ENCODE measurements at regions not wholly inside any gene's neighbourhood (a gene's known extent, or its start where the extent isn't known, plus 50 kb on each side); places are given as distances from the start of the nearest gene placed in this dataset.

GRCh38 chr13:59522652-59523051 is 641.1 kb downstream of the DIAPH3 start:
- Histone ChIP-seq H2AFZ (ENCODE audit: low read length) (no peak overlapping the region), H3K4me1 (ENCODE audit: insufficient read depth, low read length) (no peaks in the 10 kb centered on the region), H3K36me3 (ENCODE audit: low read depth, low read length) (no peaks in the 10 kb centered on the region), H3K79me2 (ENCODE audit: low read length) (no peaks in the 10 kb centered on the region), H3K4me2 (ENCODE audit: low read length) (no peak overlapping the region), H4K20me1 (ENCODE audit: low read length) (no peaks in the 10 kb centered on the region), H3K9me2 (replicated peaks; ENCODE audit: low read length) (no peaks in the 10 kb centered on the region), H3K27ac (ENCODE audit: low read length) (no peak overlapping the region), H3F3A (ENCODE audit: low read length, unreplicated experiment) (no peaks in the 10 kb centered on the region), H3K9ac (ENCODE audit: low read length) (no peak overlapping the region), H3K27me3 (ENCODE audit: low read length) (no peaks in the 10 kb centered on the region), H3K4me3 (ENCODE audit: low read length) (no peak overlapping the region), H3K9me3 (ENCODE audit: low read length) (no peaks in the 10 kb centered on the region)
- no peak for TF ChIP-seq EZH2 (IDR thresholded peaks at IDR 0.05; ENCODE audit: low read length, unreplicated experiment)
- TF ChIP-seq EZH2phosphoT487 (IDR thresholded peaks at IDR 0.05; ENCODE audit: borderline replicate concordance, low read length): no peak
- TF ChIP-seq CTCF (conservative IDR thresholded peaks at IDR 0.05; ENCODE audit: low read depth, low read length): no peak
- DNase-seq: no peak
- intact Hi-C loops (cut with micrococcal nuclease): no loop called here
- BruUV-seq (replicated peaks): no TSS peak
- CTCF ChIA-PET: no interaction called here
- POLR2A ChIA-PET (ENCODE audit: unreplicated experiment): no interaction called here
- ATAC-seq: no peak

- BruUV-seq (replicated peaks): no TSS peak
Observed at GRCh38 chr13:59527500-59527899, 636.2 kb downstream of the DIAPH3 start.

More at GRCh38 chr13:59527500-59527899, 636.2 kb downstream of the DIAPH3 start:
- no peak overlapping the region for H2AFZ ChIP-seq (ENCODE audit: low read length)
- peaks cover 14% of the 10 kb centered on the region for H3K4me1 ChIP-seq (ENCODE audit: insufficient read depth, low read length)
- H3K4me2 ChIP-seq (ENCODE audit: low read length): no peak overlapping the region
- H3K27me3 ChIP-seq (ENCODE audit: low read length): no peaks in the 10 kb centered on the region
- H4K20me1 ChIP-seq (ENCODE audit: low read length): no peaks in the 10 kb centered on the region
- ATAC-seq: no peak
- no peaks in the 10 kb centered on the region for H3F3A ChIP-seq (ENCODE audit: low read length, unreplicated experiment)
- no peaks in the 10 kb centered on the region for H3K9me2 ChIP-seq (replicated peaks; ENCODE audit: low read length)
- ChIA-PET CTCF (no interaction called here), POLR2A (ENCODE audit: unreplicated experiment) (no interaction called here)
- H3K4me3 ChIP-seq (ENCODE audit: low read length): no peak overlapping the region
- intact Hi-C loops (cut with micrococcal nuclease): no loop called here
- H3K36me3 ChIP-seq (ENCODE audit: low read depth, low read length): no peaks in the 10 kb centered on the region
- TF ChIP-seq EZH2phosphoT487 (IDR thresholded peaks at IDR 0.05; ENCODE audit: borderline replicate concordance, low read length): no peak
- no peak for TF ChIP-seq EZH2 (IDR thresholded peaks at IDR 0.05; ENCODE audit: low read length, unreplicated experiment)
- no peak for TF ChIP-seq CTCF (conservative IDR thresholded peaks at IDR 0.05; ENCODE audit: low read depth, low read length)
- no peaks in the 10 kb centered on the region for H3K79me2 ChIP-seq (ENCODE audit: low read length)
- no peak for DNase-seq
- no peak overlapping the region for H3K27ac ChIP-seq (ENCODE audit: low read length)
- no peaks in the 10 kb centered on the region for H3K9me3 ChIP-seq (ENCODE audit: low read length)
- no peak overlapping the region for H3K9ac ChIP-seq (ENCODE audit: low read length)
